Activated CD8-positive, alpha-beta memory T cell treated with anti-CD3 and anti-CD28 coated beads for 36 hours (primary cell): ENCODE measurements at regions not wholly inside any gene's neighbourhood (a gene's known extent, or its start where the extent isn't known, plus 50 kb on each side); places are given as distances from the start of the nearest gene placed in this dataset.
"Not testable (repeated sequence)": the region's sequence is repeated elsewhere in the genome, so short reads cannot be mapped to it uniquely, and the experiment has no call there.

Experiments used
- CTCF ChIA-PET: fragments of 350-600 bp; sonication (Branson Sonifier 250); formaldehyde crosslinking; loops from one replicate; lab custom pipeline; 2021; ENCODE audit warnings: antibody characterized with exemption; lab: Charles Lee
- POLR2A ChIA-PET: fragments of 350-600 bp; sonication (Branson Sonifier 250); formaldehyde crosslinking; loops from one replicate; lab custom pipeline; 2021; ENCODE audit warnings: antibody characterized with exemption; lab: Charles Lee

- POLR2A ChIA-PET, CTCF ChIA-PET: not testable (repeated sequence)
Measured at GRCh38 chrX:13480780-13481179, 88.6 kb upstream of the EGFL6 start.

- ChIA-PET POLR2A (no interaction called here), CTCF (no interaction called here)
Measured at GRCh38 chrX:13479452-13479813, 90.0 kb upstream of the EGFL6 start.

- ChIA-PET POLR2A (no interaction called here), CTCF (no interaction called here)
Measured at GRCh38 chrX:13478740-13479451, 90.5 kb upstream of the EGFL6 start.

GRCh38 chrX:13476384-13476783 is 93.0 kb upstream of the EGFL6 start:
- POLR2A ChIA-PET: no interaction called here
- CTCF ChIA-PET: no interaction called here

GRCh38 chrX:13474164-13474516 is 95.3 kb upstream of the EGFL6 start:
- CTCF ChIA-PET: interaction anchor here (1.6 kb wide), 1 partner anchor 527 kb away, joined by 4 read pairs; no protein-coding TSS in a partner anchor
- POLR2A ChIA-PET: no interaction called here

GRCh38 chrX:13473442-13474163 is 95.8 kb upstream of the EGFL6 start:
- CTCF ChIA-PET: interaction anchor here (1.6 kb wide), 1 partner anchor 527 kb away, joined by 4 read pairs; no protein-coding TSS in a partner anchor
- POLR2A ChIA-PET: no interaction called here

GRCh38 chrX:13472975-13473374 is 96.4 kb upstream of the EGFL6 start:
- ChIA-PET CTCF (interaction anchor here (1.6 kb wide), 1 partner anchor 526 kb away, joined by 4 read pairs; no protein-coding TSS in a partner anchor), POLR2A (no interaction called here)

- POLR2A ChIA-PET: no interaction called here
- CTCF ChIA-PET: no interaction called here
Measured at GRCh38 chrX:13471269-13471668, 98.1 kb upstream of the EGFL6 start.

- POLR2A ChIA-PET: no interaction called here
- CTCF ChIA-PET: no interaction called here
Measured at GRCh38 chrX:13470685-13470977, 98.8 kb upstream of the EGFL6 start.

- POLR2A ChIA-PET: no interaction called here
- CTCF ChIA-PET: no interaction called here
Measured at GRCh38 chrX:13469963-13470684, 99.3 kb upstream of the EGFL6 start.

- CTCF ChIA-PET: no interaction called here
- POLR2A ChIA-PET: no interaction called here
Measured at GRCh38 chrX:13468096-13468495, 101.3 kb upstream of the EGFL6 start.

GRCh38 chrX:13467243-13467642 is 102.2 kb upstream of the EGFL6 start:
- POLR2A ChIA-PET: no interaction called here

GRCh38 chrX:13464599-13465275 is 104.7 kb upstream of the EGFL6 start:
- CTCF ChIA-PET: no interaction called here
- POLR2A ChIA-PET: interaction anchor here (0.6 kb wide), 1 partner anchor 37 kb away, joined by 3 read pairs; no protein-coding TSS in a partner anchor

More at GRCh38 chrX:13467243-13467642, 102.2 kb upstream of the EGFL6 start:
- CTCF ChIA-PET: no interaction called here

GRCh38 chrX:13463608-13464007 is 105.8 kb upstream of the EGFL6 start:
- ChIA-PET CTCF (no interaction called here), POLR2A (no interaction called here)

GRCh38 chrX:13452283-13452682 is 117.1 kb upstream of the EGFL6 start:
- ChIA-PET POLR2A (no interaction called here), CTCF (no interaction called here)

GRCh38 chrX:13449441-13449840 is 120.0 kb upstream of the EGFL6 start:
- POLR2A ChIA-PET: no interaction called here
- CTCF ChIA-PET: no interaction called here

- ChIA-PET CTCF (no interaction called here), POLR2A (no interaction called here)
Measured at GRCh38 chrX:13448941-13449340, 120.5 kb upstream of the EGFL6 start.

- CTCF ChIA-PET, POLR2A ChIA-PET: not testable (repeated sequence)
Measured at GRCh38 chrX:13441608-13442007, 121.8 kb upstream of the ATXN3L start.

GRCh38 chrX:13440176-13440575 is 120.3 kb upstream of the ATXN3L start:
- ChIA-PET CTCF (interaction anchor here (0.6 kb wide), 1 partner anchor 359 kb away, joined by 3 read pairs; no protein-coding TSS in a partner anchor), POLR2A (no interaction called here)

- ChIA-PET CTCF (no interaction called here), POLR2A (no interaction called here)
Measured at GRCh38 chrX:13433298-13433605, 113.4 kb upstream of the ATXN3L start.
